Right lobe of liver (tissue), 6 donors: ENCODE measurements at regions not wholly inside any gene's neighbourhood (a gene's known extent, or its start where the extent isn't known, plus 50 kb on each side); places are given as distances from the start of the nearest gene placed in this dataset.

Experiments used
- ATAC-seq, 4 donors: fragments of 200-7000 bp; cut with Tn5 transposase; one replicate each; pipeline ENCODE4 v1.9.1; 2020; ENCODE audit warnings: mild to moderate bottlenecking in 4 of 4, moderate library complexity in 4 of 4
- DNase-seq, 3 donors: peaks; one replicate each; pipeline ENCODE4 v3.0.0-alpha.2; 2020
- H3K27ac ChIP-seq, 3 donors: fragments of 200-600 bp; one replicate each; pipeline ENCODE4 v1.8.0; 2022
- H3K27me3 ChIP-seq, 2 donors: fragments of 200-600 bp; one replicate each; pipeline ENCODE4 v1.8.0; 2022
- H3K36me3 ChIP-seq, 4 donors: fragments of 200-600 bp; sonication (generic) in 1 of 4; one replicate each; pipeline versions ENCODE4 v1.5.1 to v1.8.0; 2017 to 2022; ENCODE audit warnings: control low read depth in 1 of 4
- H3K4me1 ChIP-seq, 4 donors: fragments of 200-600 bp; sonication (generic) in 1 of 4; one replicate each; pipeline versions ENCODE4 v1.5.1 to v1.8.0; 2017 to 2022; ENCODE audit warnings: control low read depth in 1 of 4
- H3K4me3 ChIP-seq, 3 donors: fragments of 200-600 bp; one replicate each; pipeline ENCODE4 v1.8.0; 2022
- H3K9me3 ChIP-seq, 4 donors: fragments of 200-600 bp; sonication (generic) in 1 of 4; one replicate each; pipeline versions ENCODE4 v1.5.1 to v1.8.0; 2017 to 2022; ENCODE audit warnings: control low read depth in 1 of 4
- POLR2A ChIP-seq: fragments of 450-650 bp; IDR thresholded peaks from one replicate; pipeline ENCODE4 v1.6.1; 2017; ENCODE audit warnings: antibody characterized with exemption, mild to moderate bottlenecking
- WGBS: methylation state at CpG from one replicate; pipeline ENCODE4 v1.1.6; 2018; ENCODE audit warnings: low coverage, low lambda C conversion rate; ENCODE audit not compliant: insufficient coverage; ENCODE audit errors: missing lambda C conversion rate; 5-methylcytosine and 5-hydroxymethylcytosine counted together
- intact Hi-C, 2 donors: fragments of 100-400 bp; cut with DNase I; formaldehyde crosslinking; loops; one replicate each; pipeline versions ENCODE4 v1.11.2 to v1.14.1; 2022
- TF ChIP-seq, protein P1 (sequence below), 4 donors: fragments of 200-600 bp in 3 of 4; fragments of 450-650 bp in 1 of 4; IDR thresholded peaks; one replicate each; pipeline versions ENCODE4 v1.5.1 to v1.8.0; 2016 to 2022; ENCODE audit warnings: antibody characterized with exemption in 4 of 4, mild to moderate bottlenecking in 2 of 4
- donor health status: DM: no; HTN: yes; CAD: no.
- donor health status: DM: no; HTN: no; CAD: no.
- donor health status: DM: no; HTN: no; CAD: no.
- donor health status: DM: no; HTN: yes; CAD: no.
- donor health status: DM: no; HTN: yes; CAD: no.

DNA sequence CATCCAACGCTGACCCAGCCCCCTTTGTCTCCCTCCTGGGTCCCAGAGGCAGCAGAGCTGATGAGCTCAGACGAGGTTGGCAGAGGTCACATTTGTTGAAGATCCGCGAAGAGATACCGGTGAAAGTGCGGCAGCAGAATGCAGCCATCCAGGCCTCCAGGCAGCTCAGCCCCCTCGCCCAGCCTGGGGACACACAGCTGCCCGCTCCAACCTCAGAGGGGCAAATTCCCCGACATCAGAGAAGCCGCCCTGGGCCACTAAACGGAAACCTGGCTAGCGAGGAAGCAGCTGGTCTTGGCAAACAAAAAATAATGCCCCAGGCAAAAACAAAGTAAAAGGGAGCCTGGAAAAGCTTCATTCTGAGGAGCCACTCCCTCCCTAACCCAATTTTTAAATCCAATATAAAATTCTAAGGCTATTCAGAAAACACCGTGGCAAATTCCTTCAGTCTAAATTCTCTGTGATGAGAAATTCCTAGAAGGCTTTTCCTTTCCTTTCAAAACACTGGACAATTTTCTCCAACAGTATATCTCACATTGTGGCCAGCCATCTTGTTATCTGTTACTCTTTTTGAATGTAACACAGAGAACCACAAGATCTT, 262.4 kb downstream of the SS18 start:
- no peak for ATAC-seq
- H3K9me3 ChIP-seq, result no peaks in the 10 kb centered on the region
- H3K36me3 ChIP-seq, result no peaks in the 10 kb centered on the region
- TF ChIP-seq POLR2A, result no peak
- TF ChIP-seq, protein P1, sequence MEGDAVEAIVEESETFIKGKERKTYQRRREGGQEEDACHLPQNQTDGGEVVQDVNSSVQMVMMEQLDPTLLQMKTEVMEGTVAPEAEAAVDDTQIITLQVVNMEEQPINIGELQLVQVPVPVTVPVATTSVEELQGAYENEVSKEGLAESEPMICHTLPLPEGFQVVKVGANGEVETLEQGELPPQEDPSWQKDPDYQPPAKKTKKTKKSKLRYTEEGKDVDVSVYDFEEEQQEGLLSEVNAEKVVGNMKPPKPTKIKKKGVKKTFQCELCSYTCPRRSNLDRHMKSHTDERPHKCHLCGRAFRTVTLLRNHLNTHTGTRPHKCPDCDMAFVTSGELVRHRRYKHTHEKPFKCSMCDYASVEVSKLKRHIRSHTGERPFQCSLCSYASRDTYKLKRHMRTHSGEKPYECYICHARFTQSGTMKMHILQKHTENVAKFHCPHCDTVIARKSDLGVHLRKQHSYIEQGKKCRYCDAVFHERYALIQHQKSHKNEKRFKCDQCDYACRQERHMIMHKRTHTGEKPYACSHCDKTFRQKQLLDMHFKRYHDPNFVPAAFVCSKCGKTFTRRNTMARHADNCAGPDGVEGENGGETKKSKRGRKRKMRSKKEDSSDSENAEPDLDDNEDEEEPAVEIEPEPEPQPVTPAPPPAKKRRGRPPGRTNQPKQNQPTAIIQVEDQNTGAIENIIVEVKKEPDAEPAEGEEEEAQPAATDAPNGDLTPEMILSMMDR (IDR thresholded peaks at IDR 0.05), result no peak
- no peaks in the 10 kb centered on the region for H3K27me3 ChIP-seq
- H3K4me1 ChIP-seq, result no peaks in the 10 kb centered on the region
- WGBS, result 43% methylated on average over 13 of the region's 13 CpGs
- intact Hi-C loops, result no loop called here
- H3K4me3 ChIP-seq, result no peak overlapping the region
- no peak overlapping the region for H3K27ac ChIP-seq
- DNase-seq, result no peak

- no peak for DNase-seq
- TF ChIP-seq POLR2A, result no peak
- TF ChIP-seq, protein P1 (IDR thresholded peaks at IDR 0.05), result no peak
- no peaks in the 10 kb centered on the region for H3K27me3 ChIP-seq
- H3K4me1 ChIP-seq, result no peaks in the 10 kb centered on the region
- intact Hi-C loops, result no loop called here
- no peak overlapping the region for H3K27ac ChIP-seq
- H3K9me3 ChIP-seq, result no peaks in the 10 kb centered on the region
- H3K4me3 ChIP-seq, result no peak overlapping the region
- no peak for ATAC-seq
- no peaks in the 10 kb centered on the region for H3K36me3 ChIP-seq
- WGBS, result 36% methylated on average over 4 of the region's 4 CpGs
Measured at GRCh38 chr18:25827228-25827627, 263.2 kb downstream of the SS18 start.

- Histone ChIP-seq H3K36me3 (no peaks in the 10 kb centered on the region), H3K27ac (no peak overlapping the region), H3K27me3 (no peaks in the 10 kb centered on the region), H3K4me1 (no peaks in the 10 kb centered on the region), H3K9me3 (no peaks in the 10 kb centered on the region), H3K4me3 (no peak overlapping the region)
- DNase-seq (no peak), ATAC-seq (no peak)
- 74% methylated on average over 3 of the region's 5 CpGs for WGBS
- intact Hi-C loops, result no loop called here
- no peak for TF ChIP-seq POLR2A
- TF ChIP-seq, protein P1 (IDR thresholded peaks at IDR 0.05), result no peak
Measured at GRCh38 chr18:25826823-25827222, 263.6 kb downstream of the SS18 start.

DNA sequence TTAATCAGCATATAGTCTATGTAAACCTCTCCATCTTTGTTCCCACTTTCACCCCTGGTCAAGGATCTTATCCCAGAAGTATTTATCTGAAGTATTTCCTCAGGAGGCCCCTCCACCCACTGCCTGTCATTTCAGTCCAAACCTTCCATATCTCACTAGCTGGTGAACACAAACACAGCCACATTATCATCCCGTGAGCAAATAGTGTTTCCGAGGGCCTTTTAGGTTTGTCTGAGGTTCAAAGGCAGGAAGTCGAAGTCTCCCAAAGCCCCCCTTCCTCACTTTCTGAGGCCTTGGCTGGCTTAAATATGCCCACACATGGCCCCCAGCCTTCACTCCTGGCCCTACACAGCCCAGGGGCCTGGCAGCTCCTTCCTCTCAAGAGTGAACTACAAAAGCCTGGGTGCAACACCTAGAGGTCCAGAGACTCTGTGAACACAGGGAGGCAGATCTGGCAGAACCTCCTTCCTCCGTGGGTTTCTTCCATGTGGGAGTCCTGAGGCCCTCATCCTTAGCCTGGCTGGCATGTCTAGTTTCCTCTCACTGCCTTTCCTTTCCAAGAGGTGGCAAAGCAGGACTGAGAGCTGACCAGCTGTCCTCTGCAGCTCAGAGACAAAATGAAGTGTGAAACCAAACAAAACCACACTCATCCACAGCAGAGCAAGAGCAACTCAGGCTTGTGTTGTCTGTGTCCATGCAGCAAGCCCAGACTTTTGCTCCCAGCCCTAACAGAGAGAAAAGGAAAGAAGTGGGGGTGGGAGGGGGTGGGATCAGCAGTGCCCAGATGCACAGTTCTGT, 264.2 kb downstream of the SS18 start:
- Histone ChIP-seq H3K4me1 (no peaks in the 10 kb centered on the region), H3K27me3 (no peaks in the 10 kb centered on the region), H3K4me3 (no peak overlapping the region), H3K36me3 (no peaks in the 10 kb centered on the region), H3K9me3 (no peaks in the 10 kb centered on the region), H3K27ac (no peak overlapping the region)
- DNase-seq (no peak), ATAC-seq (no peak)
- WGBS, result 16% methylated on average over 4 of the region's 4 CpGs
- intact Hi-C loops, result no loop called here
- TF ChIP-seq POLR2A, result no peak
- TF ChIP-seq, protein P1 (IDR thresholded peaks at IDR 0.05), result no peak
